Keratinocyte (primary cell): ENCODE measurements at regions not wholly inside any gene's neighbourhood (a gene's known extent, or its start where the extent isn't known, plus 50 kb on each side); places are given as distances from the start of the nearest gene placed in this dataset.

Source experiments
- CTCF ChIP-seq, 3 experiments: IDR thresholded peaks in 1 of 3; conservative IDR thresholded peaks in 1 of 3; optimal IDR thresholded peaks in 1 of 3; 2 replicates in 2 of 3; 3 replicates in 1 of 3; pipeline versions ENCODE3 to v1.5.1; 2011; ENCODE audit warnings: low read length in 3 of 3, mild to moderate bottlenecking in 3 of 3, moderate library complexity in 2 of 3, control low read depth in 1 of 3, inconsistent platforms in 1 of 3; ENCODE audit not compliant: insufficient read depth in 2 of 3; ENCODE audit errors: extremely low read depth in 1 of 3
- EZH2 ChIP-seq: IDR thresholded peaks from one replicate; pipeline ENCODE4 v1.6.1; 2012; ENCODE audit warnings: inconsistent platforms, mild to moderate bottlenecking, low read length, moderate library complexity

DNA sequence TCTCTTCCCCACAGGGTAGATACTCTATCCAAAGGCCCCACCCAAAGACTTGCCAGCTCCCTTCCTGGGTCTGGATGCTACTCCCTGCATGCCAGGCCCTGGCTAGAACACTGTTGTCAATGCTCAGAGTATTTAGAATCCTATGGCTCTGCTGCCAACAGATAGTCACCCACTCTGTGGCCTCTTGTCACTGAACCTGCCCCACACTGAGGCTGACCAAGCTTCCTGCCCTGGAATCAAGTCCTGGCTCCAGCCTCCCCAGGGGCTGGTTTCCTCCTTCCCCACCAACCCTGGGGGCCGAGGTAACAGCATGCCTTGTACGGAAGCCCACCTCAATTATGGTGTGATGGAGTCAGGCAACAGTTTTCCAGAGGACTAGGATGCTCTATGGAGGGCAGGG, 63.3 kb downstream of the EFNB1 start:
- TF ChIP-seq CTCF (optimal IDR thresholded peaks at IDR 0.05 in 1 of 3, IDR thresholded peaks at IDR 0.05 in 1 of 3, conservative IDR thresholded peaks at IDR 0.05 in 1 of 3; ENCODE audit: extremely low read depth in 1 of 3, insufficient read depth in 2 of 3, low read length in 3 of 3) (no peak), EZH2 (no peak)
